Skin epidermis (tissue), 12 donors: ENCODE measurements at regions not wholly inside any gene's neighbourhood (a gene's known extent, or its start where the extent isn't known, plus 50 kb on each side); places are given as distances from the start of the nearest gene placed in this dataset.

Experiments
- H3K27ac ChIP-seq, 21 experiments: fragments of 200-600 bp; sonication (generic) in 11 of 21; one replicate each; pipeline ENCODE4 v1.5.0; 2020; ENCODE audit warnings: mild to moderate bottlenecking in 3 of 21, inconsistent platforms in 2 of 21, moderate library complexity in 2 of 21
- H3K4me3 ChIP-seq, 7 experiments: fragments of 200-600 bp; sonication (generic) in 2 of 7; one replicate each; pipeline ENCODE4 v1.5.0; 2020; ENCODE audit warnings: inconsistent platforms in 2 of 7, mild to moderate bottlenecking in 2 of 7, moderate library complexity in 1 of 7

DNA sequence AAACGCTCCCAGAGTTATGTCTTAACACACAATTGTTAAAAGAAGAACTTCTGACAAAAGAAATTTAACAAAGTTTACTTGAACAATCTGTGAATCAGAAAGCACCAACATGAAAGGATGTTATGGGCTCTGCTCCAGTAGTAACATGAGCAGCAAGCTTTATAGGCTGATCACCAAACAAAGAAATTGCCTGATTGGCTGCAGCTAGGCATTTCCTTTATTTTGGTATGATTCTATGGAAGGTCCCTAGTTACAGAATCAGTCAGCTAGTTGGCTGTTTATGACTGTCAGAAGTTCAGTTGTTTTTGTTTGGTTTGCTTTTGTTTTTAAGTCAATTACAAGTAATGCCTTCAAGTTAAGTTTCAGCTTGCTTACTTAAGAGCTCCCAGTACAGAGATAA lies 102.4 kb upstream of the SMC2 start:
- Histone ChIP-seq H3K27ac (no peak overlapping the region), H3K4me3 (no peak overlapping the region)

GRCh38 chr9:103992938-103993579 lies 101.0 kb upstream of the SMC2 start:
- H3K4me3 ChIP-seq, result no peak overlapping the region
- H3K27ac ChIP-seq, result no peak overlapping the region

GRCh38 chr9:103997856-103998370 lies 96.2 kb upstream of the SMC2 start:
- Histone ChIP-seq H3K4me3 (no peak overlapping the region), H3K27ac (no peak overlapping the region)

GRCh38 chr9:103999375-104000062 lies 94.6 kb upstream of the SMC2 start:
- no peak overlapping the region for H3K4me3 ChIP-seq

GRCh38 chr9:104009826-104010225 lies 84.3 kb upstream of the SMC2 start:
- Histone ChIP-seq H3K4me3 (no peak overlapping the region), H3K27ac (no peak overlapping the region)

More at GRCh38 chr9:103999375-104000062, 94.6 kb upstream of the SMC2 start:
- H3K27ac ChIP-seq, result no peak overlapping the region

- Histone ChIP-seq H3K4me3 (no peak overlapping the region), H3K27ac (no peak overlapping the region)
Observed at GRCh38 chr9:104022083-104022482, 72.0 kb upstream of the SMC2 start.

DNA sequence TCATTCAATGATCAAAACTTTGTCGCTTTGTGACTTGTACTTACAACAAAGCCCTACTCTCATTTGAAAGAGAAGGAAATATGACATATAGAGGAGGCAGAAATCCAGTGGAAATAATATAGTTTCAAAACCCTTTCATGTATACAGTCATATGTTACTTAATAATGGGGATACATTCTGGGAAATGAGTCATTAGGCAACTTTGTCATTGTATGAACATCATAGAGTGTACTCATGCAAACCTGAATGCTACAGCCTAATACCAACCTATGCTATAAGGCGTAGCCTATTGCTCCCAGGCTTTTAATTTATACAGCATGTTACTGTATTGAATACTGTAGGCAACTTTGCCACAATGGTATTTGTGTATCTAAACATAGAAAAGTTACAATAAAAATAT lies 69.0 kb upstream of the SMC2 start:
- Histone ChIP-seq H3K4me3 (no peak overlapping the region), H3K27ac (no peak overlapping the region)

GRCh38 chr9:104025945-104026344 lies 68.2 kb upstream of the SMC2 start:
- Histone ChIP-seq H3K4me3 (no peak overlapping the region), H3K27ac (no peak overlapping the region)

DNA sequence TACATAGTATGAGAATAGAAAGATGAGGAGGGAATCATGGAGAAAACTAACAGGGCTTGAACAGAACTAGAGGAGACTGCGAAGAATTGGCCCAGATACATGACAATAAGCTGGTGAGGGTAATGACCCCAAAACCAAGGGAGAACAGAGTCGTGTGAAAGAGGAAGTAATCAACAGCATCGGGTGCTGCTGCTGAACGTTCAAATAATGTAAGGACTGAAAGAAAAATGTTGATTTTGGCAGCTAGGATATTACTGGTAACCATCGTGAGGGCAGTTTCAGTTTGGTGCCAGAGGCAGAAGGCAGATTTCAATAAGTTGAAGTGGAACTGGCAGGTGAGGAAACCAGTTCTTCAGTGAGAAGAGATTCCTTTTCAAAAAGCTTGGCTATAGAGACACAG lies 66.8 kb upstream of the SMC2 start:
- no peak overlapping the region for H3K27ac ChIP-seq
- no peak overlapping the region for H3K4me3 ChIP-seq

- H3K4me3 ChIP-seq, result no peak overlapping the region
Observed at GRCh38 chr9:104028827-104029226, 65.3 kb upstream of the SMC2 start.

More at GRCh38 chr9:104028827-104029226, 65.3 kb upstream of the SMC2 start:
- no peak overlapping the region for H3K27ac ChIP-seq
